IgD-negative memory B cell (primary cell): ENCODE measurements at regions not wholly inside any gene's neighbourhood (a gene's known extent, or its start where the extent isn't known, plus 50 kb on each side); places are given as distances from the start of the nearest gene placed in this dataset.

ENCODE experiments used
- H3K27ac Mint-ChIP-seq, 3 donors: one replicate each; pipeline ENCODE4 v1.8.0; 2020 to 2022; ENCODE audit warnings: mild to moderate bottlenecking in 3 of 3, mixed read lengths in 3 of 3, moderate library complexity in 1 of 3
- H3K27me3 Mint-ChIP-seq: one replicate; pipeline ENCODE4 v1.8.0; 2021; ENCODE audit warnings: mixed read lengths
- H3K36me3 Mint-ChIP-seq: one replicate; pipeline ENCODE4 v1.8.0; 2020; ENCODE audit warnings: mild to moderate bottlenecking, mixed read lengths
- H3K4me1 Mint-ChIP-seq, 3 donors: one replicate each; pipeline ENCODE4 v1.8.0; 2020 to 2022; ENCODE audit warnings: mixed read lengths in 3 of 3, mild to moderate bottlenecking in 1 of 3
- H3K4me3 Mint-ChIP-seq, 4 donors: one replicate each; pipeline ENCODE4 v1.8.0; 2020 to 2022; ENCODE audit warnings: mild to moderate bottlenecking in 4 of 4, mixed read lengths in 4 of 4, moderate library complexity in 3 of 4
- H3K9me3 Mint-ChIP-seq, 3 donors: one replicate each; pipeline ENCODE4 v1.8.0; 2020 to 2021; ENCODE audit warnings: mixed read lengths in 3 of 3, mild to moderate bottlenecking in 1 of 3

DNA sequence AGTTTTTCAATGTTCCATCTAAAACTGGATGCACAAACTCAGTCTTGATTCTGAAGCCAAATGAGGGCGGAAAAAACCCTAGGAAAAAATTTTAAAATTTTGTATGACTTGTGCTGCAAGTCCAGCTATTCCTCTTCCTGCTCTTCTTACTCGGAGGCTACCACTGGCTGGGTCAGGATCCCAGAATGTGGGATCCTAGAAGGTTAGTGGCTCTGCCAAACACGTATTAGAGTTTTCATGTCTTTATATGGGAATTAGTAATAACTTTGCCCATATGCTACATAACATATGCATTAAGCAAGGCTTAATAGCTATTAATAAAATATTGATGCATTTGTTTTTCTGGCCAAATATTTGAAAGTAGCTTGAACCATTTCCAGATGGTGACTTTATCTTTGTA is 458.3 kb downstream of the AGTPBP1 start:
- Mint-ChIP-seq H3K4me3 (no peak overlapping the region), H3K36me3 (no peaks in the 10 kb centered on the region), H3K9me3 (peaks cover 4 to 10% (median 6%) of the 10 kb centered on the region in 3 donors), H3K27me3 (no peaks in the 10 kb centered on the region), H3K27ac (no peak overlapping the region), H3K4me1 (no peaks in the 10 kb centered on the region)

DNA sequence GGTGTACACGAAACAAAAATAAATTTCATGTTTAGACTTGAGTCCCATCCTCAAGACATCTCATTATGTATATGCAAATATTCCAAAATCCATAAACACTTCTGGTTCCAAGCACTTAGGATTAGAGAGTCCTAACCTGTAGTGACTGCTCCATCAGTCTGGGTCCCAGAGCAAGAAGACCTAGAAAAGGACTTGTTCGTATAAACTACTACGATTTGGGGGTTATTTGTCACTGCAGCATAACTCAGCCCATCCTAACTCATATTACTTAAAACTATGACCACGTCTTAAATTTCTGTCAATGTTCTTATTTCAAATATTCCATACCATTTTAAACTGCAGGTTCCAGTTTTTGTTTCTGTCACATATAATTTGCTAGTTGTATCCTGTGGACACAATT is 463.0 kb downstream of the AGTPBP1 start:
- H3K4me3 Mint-ChIP-seq, result no peak overlapping the region
- no peaks in the 10 kb centered on the region for H3K36me3 Mint-ChIP-seq
- no peaks in the 10 kb centered on the region for H3K4me1 Mint-ChIP-seq
- H3K27ac Mint-ChIP-seq, result no peak overlapping the region
- peaks cover 2% of the 10 kb centered on the region for H3K27me3 Mint-ChIP-seq
- peaks cover 3 to 6% (median 5%) of the 10 kb centered on the region in 3 donors for H3K9me3 Mint-ChIP-seq

DNA sequence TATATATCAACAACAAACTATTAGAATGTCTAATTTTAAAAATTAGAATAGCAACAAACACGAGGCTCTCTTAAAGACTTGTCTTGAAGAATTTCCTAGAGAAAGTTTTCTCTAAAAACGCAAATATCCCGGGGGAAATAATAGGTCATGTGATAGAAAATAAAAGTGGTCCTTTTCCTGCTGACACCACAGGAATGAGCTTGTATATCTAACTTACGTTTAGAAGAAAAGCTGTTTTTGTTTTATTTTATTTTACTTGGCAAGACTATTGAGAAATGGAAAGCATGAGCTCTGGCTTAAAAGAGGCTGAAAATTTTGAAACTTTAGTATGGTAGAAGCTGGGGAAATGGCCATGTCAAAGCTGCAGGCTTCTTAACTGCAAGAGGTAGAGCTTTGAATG is 465.0 kb downstream of the AGTPBP1 start:
- Mint-ChIP-seq H3K4me3 (no peak overlapping the region), H3K4me1 (no peaks in the 10 kb centered on the region), H3K27ac (no peak overlapping the region), H3K27me3 (peaks cover 2% of the 10 kb centered on the region), H3K9me3 (peaks cover 0 to 3% (median 1%) of the 10 kb centered on the region in 3 donors), H3K36me3 (no peaks in the 10 kb centered on the region)

DNA sequence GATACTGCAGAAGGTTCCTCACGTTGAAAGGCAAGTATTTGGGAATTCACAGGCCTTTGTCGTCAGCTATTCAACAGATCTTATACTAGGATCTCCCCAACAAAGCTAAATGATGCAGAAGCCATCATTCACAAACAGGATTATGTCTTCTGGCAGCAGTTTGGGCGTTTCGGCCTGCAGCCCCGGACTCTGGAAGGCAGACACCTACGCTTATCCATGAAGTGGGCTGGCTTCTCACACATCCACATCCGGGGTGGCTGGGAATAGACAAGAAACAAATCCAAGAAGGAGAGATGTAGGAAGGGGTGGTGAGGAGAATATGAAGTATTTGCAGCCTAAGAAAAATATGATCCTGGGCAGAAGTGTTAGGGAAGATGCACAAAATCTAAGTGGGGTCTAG is 471.9 kb downstream of the AGTPBP1 start:
- no peak overlapping the region for H3K4me3 Mint-ChIP-seq
- H3K36me3 Mint-ChIP-seq, result no peaks in the 10 kb centered on the region
- H3K4me1 Mint-ChIP-seq, result no peaks in the 10 kb centered on the region
- no peak overlapping the region for H3K27ac Mint-ChIP-seq
- H3K9me3 Mint-ChIP-seq, result no peaks in the 10 kb centered on the region
- H3K27me3 Mint-ChIP-seq, result peaks cover 2% of the 10 kb centered on the region

DNA sequence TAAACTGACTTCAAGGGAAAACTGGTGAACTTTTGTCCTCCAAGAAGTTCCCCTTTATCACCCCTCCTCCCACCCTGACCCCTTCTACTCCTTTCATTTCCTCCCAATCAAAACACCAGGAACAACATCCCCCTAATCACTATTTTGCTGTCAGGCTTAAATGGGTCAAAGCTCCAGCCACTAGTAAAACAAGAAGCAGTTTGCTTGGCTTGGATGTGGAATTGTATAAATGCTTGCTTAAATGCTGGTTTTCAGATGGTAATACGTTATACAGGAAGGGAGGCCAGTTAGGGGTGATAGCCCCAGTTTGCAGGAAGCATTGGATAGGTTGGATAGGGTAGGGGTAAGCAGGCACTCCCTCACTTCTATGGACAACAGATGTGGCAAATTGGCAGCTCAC is 473.6 kb downstream of the AGTPBP1 start:
- Mint-ChIP-seq H3K36me3 (no peaks in the 10 kb centered on the region), H3K4me1 (no peaks in the 10 kb centered on the region), H3K9me3 (no peaks in the 10 kb centered on the region), H3K4me3 (no peak overlapping the region), H3K27me3 (no peaks in the 10 kb centered on the region), H3K27ac (no peak overlapping the region)

DNA sequence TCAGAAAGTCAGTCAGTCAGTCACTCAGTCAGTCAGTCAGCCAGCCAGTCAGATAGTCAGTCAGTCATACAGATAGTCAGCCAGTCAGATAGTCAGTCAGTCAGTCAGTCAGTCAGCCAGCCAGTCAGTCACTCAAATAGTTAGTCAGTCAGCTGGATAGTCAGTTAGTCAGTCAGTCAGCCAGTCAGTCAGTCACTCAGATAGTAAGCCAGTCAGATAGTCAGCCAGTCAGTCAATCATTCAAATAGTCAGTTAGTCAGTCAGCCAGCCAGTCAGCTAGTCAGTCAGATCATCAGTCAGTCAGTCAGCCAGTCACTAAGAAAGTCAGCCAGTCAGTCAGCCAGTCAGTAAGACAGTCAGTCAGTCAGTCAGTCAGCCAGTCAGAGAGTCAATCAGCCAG is 477.1 kb downstream of the AGTPBP1 start:
- no peaks in the 10 kb centered on the region for H3K9me3 Mint-ChIP-seq
- no peak overlapping the region for H3K4me3 Mint-ChIP-seq
- H3K36me3 Mint-ChIP-seq, result no peaks in the 10 kb centered on the region
- peaks cover 2% of the 10 kb centered on the region for H3K27me3 Mint-ChIP-seq
- no peak overlapping the region for H3K27ac Mint-ChIP-seq
- H3K4me1 Mint-ChIP-seq, result no peaks in the 10 kb centered on the region

DNA sequence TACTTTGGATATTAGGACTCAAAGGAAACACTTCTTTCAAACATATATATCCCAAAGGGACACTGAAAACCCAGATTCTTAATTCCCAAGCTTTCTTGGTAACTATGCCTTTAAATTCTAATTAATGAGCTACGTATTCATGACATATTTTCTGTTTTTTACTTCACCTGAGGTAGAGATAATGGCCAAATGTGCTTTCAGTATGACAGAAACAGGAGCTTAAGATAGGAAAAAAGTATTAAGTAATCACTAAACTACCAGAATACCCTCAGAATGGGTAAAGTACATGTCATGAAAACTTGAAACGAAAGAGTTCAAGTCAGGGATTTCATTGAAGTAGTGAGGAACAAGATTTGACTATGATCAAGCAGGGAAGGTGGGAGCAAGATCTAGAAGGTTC is 478.5 kb downstream of the AGTPBP1 start:
- H3K4me3 Mint-ChIP-seq, result no peak overlapping the region
- no peaks in the 10 kb centered on the region for H3K9me3 Mint-ChIP-seq
- H3K36me3 Mint-ChIP-seq, result peaks cover 2% of the 10 kb centered on the region
- H3K27me3 Mint-ChIP-seq, result peaks cover 2% of the 10 kb centered on the region
- H3K4me1 Mint-ChIP-seq, result no peaks in the 10 kb centered on the region
- H3K27ac Mint-ChIP-seq, result no peak overlapping the region

DNA sequence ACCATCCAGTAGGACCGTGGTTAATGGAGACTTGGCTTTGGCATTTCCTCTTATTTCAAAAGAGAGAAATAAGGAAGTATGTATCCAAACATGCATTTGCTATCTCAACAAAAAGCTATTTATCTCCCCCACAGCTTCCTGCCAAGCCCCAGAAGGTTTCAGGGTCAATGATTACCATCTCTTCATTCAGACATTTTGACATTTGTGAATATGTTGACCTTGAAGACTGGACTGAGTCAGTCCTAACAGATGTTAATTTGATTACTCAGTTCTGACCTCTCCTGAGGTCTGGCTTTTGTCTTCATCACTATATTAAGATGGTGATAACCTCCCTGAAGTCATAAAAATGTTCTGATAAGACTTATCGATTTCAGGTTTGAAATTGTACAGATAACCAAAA is 479.4 kb downstream of the AGTPBP1 start:
- H3K4me3 Mint-ChIP-seq, result no peak overlapping the region
- H3K9me3 Mint-ChIP-seq, result no peaks in the 10 kb centered on the region
- H3K27ac Mint-ChIP-seq, result no peak overlapping the region
- H3K36me3 Mint-ChIP-seq, result peaks cover 2% of the 10 kb centered on the region
- H3K4me1 Mint-ChIP-seq, result no peaks in the 10 kb centered on the region
- H3K27me3 Mint-ChIP-seq, result peaks cover 2% of the 10 kb centered on the region

DNA sequence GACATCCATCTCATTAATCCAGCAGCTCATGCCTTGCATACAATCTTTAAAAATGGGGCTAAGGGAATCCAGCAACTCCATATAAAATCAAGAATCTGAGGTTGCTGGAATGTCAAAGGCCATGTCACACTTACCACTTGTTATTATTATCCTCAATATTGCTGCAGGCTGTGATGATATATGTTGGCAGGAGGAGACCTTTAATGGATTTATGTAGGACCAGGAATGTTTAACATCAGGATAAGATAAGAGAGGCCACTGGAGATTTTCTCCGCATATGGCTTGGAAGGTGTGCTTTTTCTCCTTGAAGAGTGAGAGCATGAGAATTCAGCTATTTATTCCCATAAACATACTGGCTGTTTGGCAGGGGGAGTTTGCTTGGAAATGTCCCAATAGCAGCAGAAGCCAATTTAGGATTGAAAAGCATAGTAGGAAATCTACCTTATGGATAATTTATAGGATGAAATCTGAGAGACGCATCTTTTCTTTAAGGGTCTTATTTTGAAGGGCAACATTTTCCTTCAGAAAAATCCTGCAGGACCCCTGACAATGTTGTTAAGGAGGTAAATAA is 481.4 kb downstream of the AGTPBP1 start:
- Mint-ChIP-seq H3K4me1 (no peaks in the 10 kb centered on the region), H3K9me3 (no peaks in the 10 kb centered on the region), H3K4me3 (no peak overlapping the region), H3K36me3 (peaks cover 2% of the 10 kb centered on the region), H3K27ac (no peak overlapping the region), H3K27me3 (peaks cover 2% of the 10 kb centered on the region)

DNA sequence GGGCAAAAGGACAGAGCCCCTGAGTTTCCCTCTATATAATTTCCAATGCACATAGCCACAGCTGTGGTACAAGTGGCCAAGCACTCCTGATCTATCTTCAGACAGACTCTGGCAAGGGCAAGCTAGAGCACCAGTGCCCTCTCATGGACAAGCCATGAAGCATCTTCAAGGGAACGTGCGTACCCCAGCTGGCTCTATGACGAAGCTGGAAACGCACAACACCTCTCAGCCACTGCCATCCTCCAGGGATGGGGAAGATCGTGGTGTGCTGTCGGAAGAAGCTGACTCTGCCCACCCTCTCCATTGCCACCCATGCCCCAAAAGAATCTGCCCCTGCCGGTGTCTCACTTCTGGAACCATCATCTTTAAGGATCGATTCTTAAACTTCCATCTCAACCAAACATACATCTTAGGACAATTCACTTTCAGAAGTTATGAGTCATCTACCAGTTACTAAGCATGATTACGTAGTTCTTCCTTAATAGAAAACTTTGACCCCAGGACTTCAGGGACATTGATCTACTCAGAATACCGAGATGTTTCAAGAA is 482.9 kb downstream of the AGTPBP1 start:
- Mint-ChIP-seq H3K4me3 (no peak overlapping the region), H3K9me3 (no peaks in the 10 kb centered on the region), H3K36me3 (peaks cover 2% of the 10 kb centered on the region), H3K27me3 (peaks cover 2% of the 10 kb centered on the region), H3K4me1 (no peaks in the 10 kb centered on the region), H3K27ac (no peak overlapping the region)

DNA sequence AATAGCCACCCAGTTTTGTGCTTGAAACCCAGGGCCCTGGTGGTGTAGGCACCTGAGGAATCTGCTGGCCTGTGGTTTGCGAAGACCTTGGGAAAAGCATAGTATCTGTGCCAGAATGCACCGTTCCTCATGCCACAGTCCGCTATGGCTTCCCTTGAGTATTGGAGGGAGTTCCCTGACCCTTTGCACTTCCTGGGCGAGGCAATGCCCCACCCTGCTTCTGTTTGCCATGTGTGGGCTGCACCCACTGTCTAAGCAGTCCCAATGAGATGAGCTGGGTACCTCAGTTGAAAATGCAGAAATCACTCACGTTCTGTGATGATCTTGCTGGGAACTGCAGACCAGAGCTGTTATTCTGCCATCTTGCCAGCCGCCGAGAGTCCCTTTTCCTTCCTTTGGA is 483.5 kb downstream of the AGTPBP1 start:
- H3K36me3 Mint-ChIP-seq, result peaks cover 2% of the 10 kb centered on the region
- peaks cover 0 to 2% (median 0%) of the 10 kb centered on the region in 3 donors for H3K9me3 Mint-ChIP-seq
- H3K27me3 Mint-ChIP-seq, result peaks cover 2% of the 10 kb centered on the region
- H3K27ac Mint-ChIP-seq, result no peak overlapping the region
- H3K4me3 Mint-ChIP-seq, result no peak overlapping the region
- no peaks in the 10 kb centered on the region for H3K4me1 Mint-ChIP-seq

DNA sequence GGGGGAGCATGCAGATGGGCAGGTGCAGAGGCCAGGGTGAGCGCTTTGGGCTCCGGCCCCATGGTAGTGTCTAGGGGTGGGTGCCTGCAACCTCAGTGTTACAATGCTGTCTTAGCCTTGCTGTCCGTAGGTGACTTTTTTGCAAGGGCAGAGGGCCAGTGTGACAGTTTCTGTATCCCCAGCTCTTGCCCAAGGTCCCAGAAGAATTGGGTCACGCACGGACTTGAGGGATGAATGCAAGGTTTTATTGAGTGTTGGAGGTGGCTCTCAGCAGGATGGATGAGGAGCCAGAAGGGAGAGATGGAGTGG is 492.5 kb downstream of the AGTPBP1 start:
- Mint-ChIP-seq H3K4me3 (no peak overlapping the region), H3K9me3 (peaks cover 2 to 5% (median 3%) of the 10 kb centered on the region in 3 donors), H3K27ac (no peak overlapping the region), H3K4me1 (no peaks in the 10 kb centered on the region), H3K27me3 (no peaks in the 10 kb centered on the region), H3K36me3 (no peaks in the 10 kb centered on the region)

DNA sequence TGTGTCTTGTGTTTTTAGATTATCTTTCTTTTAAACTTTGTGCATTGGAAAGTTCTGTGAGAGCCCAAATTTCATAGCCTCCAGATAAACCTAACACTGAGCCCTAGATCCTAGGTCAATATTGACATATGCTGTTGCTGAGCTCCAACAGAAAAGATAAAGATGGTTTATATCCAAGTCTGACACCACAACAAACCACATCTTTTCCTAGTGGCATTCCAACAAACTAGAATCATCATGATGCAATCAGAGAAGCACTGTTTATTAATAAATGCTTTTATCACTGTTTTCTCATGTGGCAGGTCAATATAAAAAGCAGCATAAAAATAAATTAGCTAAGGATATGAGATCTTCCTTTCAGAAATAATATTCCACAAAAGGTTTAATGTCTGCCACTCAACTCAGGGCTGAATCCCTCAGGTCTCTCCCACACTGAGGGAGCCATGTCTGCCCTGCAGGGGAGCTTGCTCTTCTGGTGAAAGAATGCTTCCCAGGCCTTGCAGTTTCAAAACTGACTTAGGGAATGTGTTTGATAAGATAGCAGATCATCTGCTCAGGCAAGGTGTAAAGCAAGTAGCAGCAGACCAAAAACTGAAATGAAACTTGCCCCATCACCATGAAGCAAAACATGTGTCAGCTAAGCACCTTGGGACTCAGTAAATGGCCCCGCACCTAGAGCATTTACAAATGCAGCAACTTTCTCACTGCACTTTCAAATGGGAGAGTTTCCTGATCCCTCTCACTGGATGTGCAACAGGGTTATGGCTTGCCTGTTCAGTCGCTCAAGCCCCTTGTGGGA is 493.0 kb downstream of the AGTPBP1 start:
- Mint-ChIP-seq H3K9me3 (peaks cover 2 to 5% (median 3%) of the 10 kb centered on the region in 3 donors), H3K27ac (no peak overlapping the region), H3K4me1 (no peaks in the 10 kb centered on the region), H3K4me3 (no peak overlapping the region), H3K36me3 (no peaks in the 10 kb centered on the region), H3K27me3 (no peaks in the 10 kb centered on the region)

DNA sequence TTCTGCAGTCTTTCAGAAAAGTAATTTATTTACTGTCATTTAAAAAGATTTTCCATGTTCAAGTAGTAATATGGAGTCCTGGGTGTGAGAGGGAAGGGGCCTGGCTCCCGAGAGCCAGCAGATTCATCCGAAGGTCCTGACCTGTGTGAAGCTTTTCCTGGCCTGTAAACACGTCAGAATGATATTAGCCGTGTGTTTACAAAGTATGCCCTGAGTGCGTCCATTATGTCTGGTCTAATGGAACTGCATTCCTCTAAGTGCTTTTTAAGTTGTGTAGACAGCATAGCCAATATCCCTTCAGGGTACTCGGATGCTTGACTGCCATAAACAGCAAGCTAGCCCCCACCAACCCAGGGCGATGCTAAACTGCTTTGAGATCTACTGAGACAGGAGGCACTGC is 495.2 kb downstream of the AGTPBP1 start:
- Mint-ChIP-seq H3K4me1 (no peaks in the 10 kb centered on the region), H3K9me3 (peaks cover 0 to 11% (median 0%) of the 10 kb centered on the region in 3 donors), H3K36me3 (no peaks in the 10 kb centered on the region), H3K4me3 (no peak overlapping the region), H3K27ac (no peak overlapping the region), H3K27me3 (no peaks in the 10 kb centered on the region)

DNA sequence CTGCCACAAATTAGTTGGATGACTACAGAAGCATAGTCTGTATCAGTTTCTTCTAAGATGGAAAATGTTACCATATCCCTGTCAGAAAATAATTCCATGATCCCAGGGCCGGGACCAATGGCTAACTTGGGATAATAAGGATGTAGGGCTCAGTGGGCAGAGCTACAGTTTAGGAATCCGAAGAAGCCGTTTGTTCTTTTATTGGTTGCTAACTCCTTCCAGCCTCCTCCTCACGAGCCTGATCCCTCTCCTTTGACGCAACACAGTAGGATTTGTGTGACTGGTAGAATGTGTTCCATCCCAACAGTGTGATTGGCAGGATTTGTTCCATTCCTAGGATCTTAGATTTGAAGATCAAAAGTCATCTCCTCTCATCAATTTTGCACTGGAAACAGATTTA is 496.9 kb downstream of the AGTPBP1 start:
- Mint-ChIP-seq H3K27ac (no peak overlapping the region), H3K36me3 (no peaks in the 10 kb centered on the region), H3K27me3 (no peaks in the 10 kb centered on the region), H3K4me3 (no peak overlapping the region), H3K9me3 (peaks cover 0 to 22% (median 2%) of the 10 kb centered on the region in 3 donors), H3K4me1 (no peaks in the 10 kb centered on the region)

DNA sequence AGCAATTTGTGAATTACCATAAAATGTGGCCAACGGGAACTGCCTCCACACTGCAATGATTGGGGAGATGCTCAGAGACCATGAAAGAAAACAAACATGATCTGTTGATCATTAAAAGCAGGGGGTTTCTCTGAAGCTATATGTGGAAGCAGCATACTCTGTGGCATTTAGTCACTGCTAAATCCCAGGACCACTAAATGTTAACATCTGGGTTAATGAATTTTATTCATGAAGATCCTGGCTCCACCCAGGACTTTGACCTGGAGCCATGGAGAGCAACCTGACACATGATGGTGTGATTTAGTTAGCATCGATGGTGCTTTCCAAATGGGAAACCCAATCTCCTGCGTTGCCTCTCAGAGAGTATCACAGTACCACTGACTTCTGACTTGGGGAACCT is 497.8 kb downstream of the AGTPBP1 start:
- H3K27ac Mint-ChIP-seq, result no peak overlapping the region
- no peaks in the 10 kb centered on the region for H3K36me3 Mint-ChIP-seq
- no peak overlapping the region for H3K4me3 Mint-ChIP-seq
- peaks cover 2 to 26% (median 2%) of the 10 kb centered on the region in 3 donors for H3K9me3 Mint-ChIP-seq
- H3K27me3 Mint-ChIP-seq, result no peaks in the 10 kb centered on the region
- no peaks in the 10 kb centered on the region for H3K4me1 Mint-ChIP-seq
